Activated CD4-positive, CD25-positive, alpha-beta regulatory T cell (primary cell): ENCODE measurements at regions not wholly inside any gene's neighbourhood (a gene's known extent, or its start where the extent isn't known, plus 50 kb on each side); places are given as distances from the start of the nearest gene placed in this dataset.

Experiments
- DNase-seq, 4 experiments: peaks; one replicate each; lab custom pipeline; 2025; lab: John Stamatoyannopoulos, UW

DNA sequence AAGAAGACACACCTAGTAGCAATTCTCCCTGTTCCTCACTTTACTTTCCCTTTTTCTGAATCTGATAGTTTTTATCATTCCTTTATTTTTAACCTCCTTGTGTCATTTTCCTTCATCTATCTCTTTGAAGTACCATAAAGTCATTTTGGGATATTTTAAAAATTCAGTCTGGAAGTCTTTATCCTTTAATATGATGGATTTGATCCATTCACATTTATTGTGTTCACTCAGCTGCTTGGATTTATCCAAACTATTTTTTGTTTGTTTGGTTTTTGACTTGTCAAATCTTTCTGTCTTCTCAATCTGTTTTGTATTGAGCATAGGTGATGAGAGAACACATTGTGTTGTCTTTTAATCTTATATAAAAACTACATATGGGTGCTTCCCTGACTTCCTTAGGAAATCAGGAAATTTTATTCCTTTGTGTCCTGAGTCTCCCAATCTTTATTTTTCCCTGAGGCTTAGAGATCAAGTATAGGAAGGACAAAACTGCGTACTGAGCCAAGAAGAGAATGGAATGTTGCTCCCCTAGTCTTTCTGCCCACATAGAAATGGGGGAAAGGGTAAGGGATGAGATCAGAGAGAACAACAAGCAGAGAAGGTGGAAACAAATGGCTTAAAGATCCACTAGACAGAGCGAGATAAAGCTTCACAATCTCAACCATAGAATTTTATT, 132.7 kb upstream of the HABP2 start:
- DNase-seq = no peak

DNA sequence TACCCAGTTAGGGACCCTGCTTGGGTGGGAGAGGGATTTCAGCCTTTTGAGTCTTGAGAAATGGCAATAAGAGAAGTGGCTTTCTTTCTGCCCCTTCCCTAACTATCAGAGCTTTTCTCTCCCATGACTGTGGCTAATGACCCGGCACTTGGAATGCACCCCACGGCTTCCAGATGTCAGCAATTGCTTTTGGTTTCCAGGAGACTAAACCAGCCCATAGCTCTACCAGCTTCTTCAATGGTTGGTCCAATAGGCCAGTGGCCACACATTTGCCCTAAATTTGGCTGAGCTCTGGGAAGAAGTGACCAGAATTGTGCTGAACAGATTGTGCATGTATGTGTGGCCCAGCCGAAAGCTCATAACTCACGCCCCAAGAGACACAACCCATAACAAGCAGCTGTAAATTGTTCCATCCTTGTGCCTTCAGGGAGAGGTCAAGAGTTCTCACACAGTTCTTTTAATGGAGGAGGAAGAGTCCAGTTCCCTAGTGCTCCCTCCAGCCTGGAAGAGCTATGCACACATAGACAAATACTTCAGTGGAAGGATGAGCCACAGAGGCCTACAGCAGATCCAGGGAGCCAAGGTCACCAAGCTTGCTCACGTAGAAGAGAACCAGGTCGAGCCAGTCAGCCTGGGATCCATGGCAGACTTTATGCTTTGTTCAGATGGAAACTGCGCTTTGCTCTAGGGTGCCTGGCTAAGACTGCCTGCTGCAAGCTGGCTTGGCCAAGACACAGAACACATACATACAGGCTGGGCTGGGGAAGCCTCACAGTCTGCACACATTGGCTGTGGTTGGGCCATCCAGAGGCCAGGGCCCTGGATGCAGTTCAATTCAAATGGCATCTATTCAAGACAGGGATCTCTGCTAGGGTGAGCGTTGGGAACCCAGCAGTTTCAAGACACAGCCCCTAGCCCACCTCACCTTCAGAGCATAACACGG, 131.8 kb upstream of the HABP2 start:
- no peak for DNase-seq

DNA sequence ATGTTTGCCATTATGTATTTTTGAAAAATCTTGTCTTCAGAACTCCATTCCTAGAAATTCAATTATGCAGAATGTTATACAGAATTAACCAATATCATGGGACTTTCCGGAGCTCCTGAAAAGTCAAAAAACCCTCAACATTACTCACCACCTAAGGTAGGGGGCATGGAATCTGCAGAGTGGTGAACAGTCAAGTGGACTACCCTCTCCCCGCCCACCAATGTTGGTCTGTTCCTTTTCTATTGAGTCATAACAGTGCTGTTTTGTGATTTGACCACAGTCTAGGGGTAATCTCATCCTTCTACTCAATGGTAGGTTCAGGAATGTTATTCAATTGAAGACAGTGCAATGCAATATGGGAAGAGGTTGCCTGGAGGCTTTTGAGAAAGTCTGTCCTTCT, 130.5 kb upstream of the HABP2 start:
- DNase-seq = no peak

DNA sequence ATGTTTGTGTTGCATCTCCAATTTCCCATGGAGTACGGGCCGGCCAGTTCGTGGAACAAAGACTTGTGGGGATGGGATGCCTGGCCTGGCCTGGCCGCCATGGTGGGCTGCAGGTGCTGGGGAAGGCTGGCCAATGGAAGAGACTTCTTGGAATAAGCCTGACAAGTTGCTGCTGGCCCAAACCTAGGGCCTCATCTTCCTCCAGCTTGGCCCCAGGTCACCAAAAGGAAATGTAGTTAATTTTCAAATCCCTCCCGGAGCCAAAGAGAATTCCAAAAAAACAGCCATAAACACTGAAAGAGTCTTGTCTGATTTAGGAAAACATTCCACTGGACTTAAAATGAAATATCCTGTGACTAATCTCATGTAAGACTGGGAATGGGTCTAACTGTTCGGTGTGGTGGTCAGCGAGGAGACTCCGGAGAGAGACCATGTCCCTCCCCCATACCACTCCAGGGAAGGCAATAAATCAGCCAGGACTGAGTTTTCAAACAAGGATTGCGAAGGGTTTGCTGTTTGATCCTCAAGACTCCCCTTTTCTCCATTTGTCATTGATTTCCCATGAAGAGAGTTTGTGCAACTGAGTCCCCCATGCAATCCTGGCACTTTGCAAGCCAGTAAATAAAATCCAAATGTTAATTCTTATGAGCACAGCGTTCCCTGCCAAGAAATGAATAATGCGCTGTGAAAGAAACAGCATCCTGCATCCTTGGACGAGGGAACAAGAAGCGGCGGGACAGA, 128.7 kb upstream of the HABP2 start:
- no peak for DNase-seq

DNA sequence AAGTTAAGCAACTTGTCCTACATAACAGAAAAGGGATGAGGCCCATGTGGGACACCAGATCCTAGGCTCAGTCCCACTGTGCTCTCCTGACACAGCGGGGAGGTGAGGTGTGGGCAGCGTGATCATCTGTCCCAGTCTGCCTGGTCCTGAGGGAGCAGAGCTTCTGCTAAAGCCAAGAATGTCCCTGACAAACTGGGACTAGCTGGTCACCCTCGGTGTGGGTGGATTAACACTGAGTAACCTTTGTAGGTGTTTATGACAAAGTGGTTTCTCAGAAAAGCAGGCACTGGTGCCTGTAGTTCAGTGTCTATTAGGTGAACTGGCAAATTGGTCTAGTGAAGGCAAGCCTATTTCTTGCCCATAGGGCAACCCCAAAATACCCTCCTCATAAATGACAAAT, 127.8 kb upstream of the HABP2 start:
- no peak for DNase-seq

DNA sequence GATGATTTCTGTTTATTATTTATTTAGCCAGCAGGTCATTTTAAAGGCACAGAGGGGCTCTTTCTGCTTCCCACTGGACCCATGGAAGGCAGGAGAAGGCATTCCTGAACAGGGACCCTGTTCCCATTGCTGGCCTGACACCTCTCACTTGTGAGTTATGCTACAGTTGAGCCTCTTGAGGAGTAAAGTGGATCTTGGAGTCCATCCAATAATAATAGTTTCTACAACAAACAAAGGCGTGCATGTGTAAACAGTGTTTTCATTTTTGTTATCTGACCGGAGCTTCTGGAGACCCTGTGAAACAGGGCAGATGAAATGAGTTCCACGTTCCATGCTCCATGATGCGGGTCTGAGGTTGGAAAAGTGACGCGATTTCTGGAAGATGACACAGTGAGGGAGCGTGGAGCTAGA, 127.3 kb upstream of the HABP2 start:
- no peak for DNase-seq

DNA sequence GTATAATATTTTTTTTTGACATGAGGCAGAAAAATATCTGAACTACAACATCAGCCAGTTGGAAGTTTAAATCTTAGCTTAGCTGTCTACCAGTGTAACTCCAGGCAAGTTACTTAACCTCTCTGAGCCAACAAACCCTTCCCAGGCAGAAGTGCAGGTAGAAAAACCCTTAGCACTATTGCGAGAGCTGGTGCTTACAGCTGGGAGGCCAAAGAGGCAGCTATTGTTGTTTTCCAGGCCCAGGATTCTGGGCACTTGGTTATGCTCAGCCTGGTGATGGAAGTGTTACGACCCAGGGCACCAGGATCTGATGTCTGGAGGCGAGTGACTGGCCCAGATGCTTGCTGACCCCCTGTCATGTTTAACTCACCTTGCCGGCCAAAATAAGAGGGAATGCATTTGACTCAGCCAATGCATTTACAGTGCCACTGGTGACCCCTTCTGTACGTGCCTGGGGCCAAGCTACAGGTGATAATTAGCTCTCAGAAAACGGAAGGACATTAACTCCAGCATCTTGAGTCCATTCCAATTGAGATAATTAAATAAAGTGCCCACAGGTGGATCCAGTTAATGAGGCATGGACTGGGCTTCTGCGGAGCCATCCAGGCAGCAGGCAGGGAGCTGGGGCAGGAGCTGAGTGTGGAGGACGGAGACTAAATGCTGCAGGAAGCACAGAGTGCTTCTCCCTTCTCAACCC, 126.5 kb upstream of the HABP2 start:
- no peak for DNase-seq

DNA sequence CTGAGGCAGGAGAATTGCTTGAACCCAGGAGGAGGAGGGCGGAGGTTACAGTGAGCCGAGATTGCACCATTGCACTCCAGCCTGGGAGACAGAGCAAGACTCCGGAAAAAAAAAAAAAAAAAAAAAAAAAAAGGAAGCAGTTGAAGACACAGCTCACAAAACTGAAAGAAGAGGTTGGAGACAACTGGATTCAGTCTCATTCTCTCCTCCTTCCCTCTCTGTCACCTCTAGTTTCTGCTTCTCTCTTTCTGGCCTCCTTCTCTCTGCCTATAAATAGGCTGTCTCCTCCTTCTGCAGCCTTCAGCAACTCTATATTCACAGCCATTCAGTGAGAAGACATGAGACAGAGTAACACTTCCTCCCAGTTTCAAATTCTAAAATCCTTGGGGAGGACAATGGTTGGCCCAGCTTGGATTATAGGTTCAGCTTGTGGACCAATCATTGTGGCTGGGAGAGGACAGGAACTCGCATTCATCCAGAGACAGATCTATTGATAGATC, 125.6 kb upstream of the HABP2 start:
- DNase-seq = no peak

DNA sequence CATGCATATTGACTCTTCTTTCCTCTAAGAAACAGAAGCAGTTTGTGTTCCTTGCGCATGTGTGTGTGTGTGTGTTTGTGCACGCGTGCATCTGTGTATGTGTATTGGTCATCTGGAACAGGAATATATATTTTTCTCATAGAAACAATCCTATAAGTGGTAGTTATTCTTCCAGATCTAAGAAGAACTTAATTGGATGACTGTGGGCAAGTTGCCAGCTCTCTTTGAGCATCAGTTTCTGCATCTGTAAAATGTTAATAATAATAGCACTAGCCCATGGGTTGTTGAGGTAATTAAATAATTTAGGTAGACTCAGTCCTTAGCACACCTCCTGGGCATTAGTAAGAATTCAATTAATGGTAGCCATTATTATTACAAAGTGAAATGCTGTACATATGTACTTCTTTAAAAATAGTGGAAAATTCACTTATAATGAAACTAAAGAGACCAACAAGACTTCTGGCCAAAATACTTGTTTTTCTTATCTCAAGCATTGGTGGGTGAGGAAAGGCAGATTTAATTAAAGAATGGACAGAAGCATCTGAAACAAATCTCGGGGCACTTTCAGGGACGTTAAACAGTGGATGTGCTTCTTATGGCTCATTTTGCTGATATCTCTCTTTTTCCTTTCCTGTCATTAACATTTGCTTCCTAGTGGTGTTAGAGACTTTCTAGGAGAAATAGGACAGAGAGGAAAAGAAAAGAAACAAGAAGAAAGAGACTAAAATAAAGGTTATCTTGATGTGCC, 124.9 kb upstream of the HABP2 start:
- no peak for DNase-seq

DNA sequence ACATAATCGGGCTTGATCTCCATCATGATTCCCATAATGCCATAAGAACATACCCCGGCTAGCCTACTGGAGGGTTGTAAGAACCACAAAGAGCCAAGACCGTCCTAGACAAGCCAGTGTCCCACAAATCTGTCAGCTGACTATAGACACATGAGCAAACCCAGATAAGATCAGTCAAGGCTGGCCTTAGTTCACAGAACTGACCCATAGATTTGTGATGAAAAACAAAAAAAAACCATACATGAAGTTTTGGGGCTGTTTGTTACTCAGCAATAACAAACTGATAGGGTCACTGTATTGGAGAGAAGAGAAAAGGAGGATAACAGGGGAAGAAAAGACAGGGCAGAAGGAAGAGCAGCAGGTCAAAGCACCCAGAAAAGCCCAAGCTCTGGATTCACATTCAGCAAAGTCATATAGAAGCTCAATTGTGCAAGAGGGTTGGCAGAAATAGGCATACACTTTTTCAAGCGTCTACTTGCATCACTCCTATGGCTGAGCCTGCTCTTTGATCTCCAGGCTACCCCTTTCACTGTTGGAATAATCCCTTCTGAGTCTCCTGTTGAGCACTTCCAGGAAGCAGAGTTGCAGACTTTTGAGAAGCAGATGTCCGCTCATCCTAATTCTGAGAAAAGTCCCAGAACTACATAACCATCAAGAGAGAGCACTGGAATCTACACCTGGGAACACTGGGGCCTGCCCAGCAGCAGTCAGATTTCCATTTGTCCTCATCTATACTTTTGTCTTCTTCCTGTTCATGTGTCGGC, 122.0 kb upstream of the HABP2 start:
- DNase-seq = no peak

DNA sequence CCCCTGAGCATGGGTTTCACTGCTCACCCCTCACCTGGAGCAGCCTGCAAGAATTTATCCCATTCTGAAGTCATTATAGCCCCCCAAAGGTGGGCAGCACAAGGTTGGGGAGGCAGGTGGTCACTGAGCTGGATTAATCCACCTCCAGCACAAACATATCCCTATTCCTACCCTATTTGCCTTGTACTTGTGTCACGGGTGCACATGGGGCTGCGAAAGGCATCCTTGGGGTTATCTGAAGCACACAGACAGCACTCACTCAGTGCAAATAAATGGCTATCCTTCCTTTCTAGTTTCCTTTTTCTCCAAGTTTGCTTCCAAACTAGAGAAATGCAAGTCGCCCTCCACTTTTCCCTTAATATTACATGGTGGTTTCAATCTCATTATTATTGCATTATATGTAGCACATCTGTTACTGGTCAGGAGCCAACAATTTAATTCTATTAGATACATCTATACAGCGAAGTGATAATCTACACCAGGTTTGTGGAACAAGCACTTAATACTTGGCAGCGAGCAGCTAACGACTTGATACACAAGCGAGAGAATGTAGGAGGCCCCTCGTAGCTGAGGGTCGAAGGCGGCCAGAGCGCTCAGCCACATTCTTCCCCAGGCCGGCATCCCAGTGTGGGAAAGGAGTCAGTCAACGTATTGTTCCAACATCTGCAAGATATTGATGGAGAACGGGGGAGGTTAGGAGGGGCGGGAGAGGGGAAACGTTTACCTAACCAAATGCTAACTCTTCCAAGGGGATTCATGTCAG, 121.3 kb upstream of the HABP2 start:
- DNase-seq = no peak

DNA sequence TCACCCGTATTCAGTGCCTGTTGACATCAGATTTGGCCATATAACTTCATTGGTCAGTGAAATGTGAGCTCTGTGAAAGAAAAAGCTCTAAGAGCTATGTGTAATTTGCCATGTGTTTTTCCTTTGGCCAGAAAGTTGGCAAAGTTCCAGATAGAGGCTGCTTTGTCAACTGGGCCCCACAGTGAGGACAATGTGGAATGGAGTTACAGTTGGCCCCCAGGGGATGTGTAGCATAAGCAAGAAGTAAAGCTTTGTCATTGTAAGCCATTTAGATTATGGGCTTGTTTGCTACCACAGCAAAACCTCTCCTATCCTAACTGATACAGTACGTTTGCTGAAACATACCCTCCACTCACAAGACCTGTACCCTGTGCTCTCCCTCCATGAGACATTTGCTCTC, 119.1 kb upstream of the HABP2 start:
- DNase-seq = no peak

DNA sequence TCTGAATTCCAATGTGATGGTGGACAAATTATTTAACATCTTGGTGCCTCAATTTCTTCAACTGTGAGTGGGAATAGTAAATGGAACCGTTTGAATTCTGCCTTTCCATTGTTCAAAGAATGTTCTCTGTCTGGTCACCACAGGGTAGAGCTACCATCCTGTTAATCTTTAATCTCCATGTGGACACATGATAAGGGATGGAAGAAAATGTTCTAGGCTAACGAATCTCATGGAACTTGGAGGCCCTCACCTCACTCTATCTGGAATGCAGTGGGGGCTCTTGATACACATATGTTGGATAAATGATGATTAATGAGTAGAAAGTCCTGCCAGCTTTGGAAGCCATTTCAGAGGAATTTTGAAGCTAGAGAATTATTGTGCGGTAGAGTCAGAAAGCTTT, 118.5 kb upstream of the HABP2 start:
- DNase-seq = no peak

DNA sequence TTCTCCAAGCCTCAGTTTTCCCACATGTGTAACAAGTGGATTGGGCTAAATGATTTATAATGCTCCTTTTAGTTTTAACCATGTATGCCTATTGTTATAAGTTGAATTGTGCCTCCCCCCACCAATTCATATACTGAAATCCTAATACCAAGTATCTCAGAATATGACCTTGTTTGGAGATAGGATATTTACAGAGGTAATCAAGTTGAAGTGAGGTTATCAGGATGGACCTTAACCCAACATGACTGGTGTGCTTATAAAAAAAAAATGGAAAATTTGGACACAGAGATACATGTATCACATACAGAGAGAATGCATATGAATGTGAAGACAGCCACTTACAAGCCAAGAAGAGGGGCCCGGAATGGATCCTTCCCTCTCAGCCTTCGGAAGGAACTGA, 117.9 kb upstream of the HABP2 start:
- no peak for DNase-seq

DNA sequence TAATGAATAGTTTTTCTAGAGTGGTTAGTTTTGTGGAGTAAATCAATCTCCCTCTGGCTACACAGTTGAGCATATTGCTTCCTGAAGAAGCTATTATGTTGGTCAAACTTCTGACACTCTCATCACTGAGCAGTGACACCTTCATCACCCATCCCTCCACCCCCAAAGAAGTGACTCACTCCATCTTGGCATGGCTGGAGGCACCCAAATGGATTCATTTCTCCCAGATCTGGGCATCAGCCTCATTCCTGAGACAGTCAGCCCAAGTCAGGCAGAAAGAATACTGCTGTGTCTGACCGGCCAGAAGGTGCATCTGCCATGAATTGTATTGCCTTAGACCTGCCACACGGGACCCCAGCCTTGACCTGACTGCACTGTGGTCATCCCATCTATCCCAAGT, 117.0 kb upstream of the HABP2 start:
- no peak for DNase-seq

DNA sequence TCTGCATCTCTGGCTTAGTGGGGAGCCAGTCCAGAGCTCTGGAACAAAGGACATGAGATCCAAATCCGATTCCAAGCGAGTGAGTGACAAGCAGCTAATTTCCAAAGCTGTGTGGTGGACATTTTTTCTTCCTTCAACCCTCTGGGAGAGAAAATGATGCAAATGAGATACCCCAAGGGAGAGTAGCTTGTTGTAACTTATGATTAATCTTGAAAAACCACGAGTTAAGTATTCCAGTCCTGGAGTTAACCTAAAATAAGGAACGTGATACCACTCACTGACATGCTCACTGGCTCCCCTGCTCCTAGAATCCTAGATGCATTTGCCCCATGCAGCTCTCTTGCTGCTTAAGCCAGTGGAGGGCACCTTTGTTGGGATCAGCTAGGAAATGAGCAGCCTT, 116.0 kb upstream of the HABP2 start:
- no peak for DNase-seq

DNA sequence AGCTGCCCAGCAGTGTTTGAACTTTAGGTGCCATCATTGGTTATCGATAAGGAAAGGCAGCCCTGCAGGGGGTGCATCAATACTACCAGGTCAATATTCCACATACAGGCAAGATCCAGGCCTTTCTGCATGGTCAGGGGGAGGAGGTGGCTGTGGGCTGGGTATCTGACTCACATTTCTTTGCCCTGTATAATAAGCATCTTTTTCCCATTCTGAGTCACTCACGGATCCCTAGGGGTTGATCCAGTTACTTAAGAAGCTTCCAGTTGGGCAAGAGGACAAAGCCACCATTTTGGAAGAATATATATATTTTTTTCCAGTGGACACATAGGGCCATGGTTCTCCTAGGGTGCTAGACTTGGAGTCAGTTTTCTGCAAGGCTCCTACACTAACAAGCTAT, 114.2 kb upstream of the HABP2 start:
- no peak for DNase-seq

DNA sequence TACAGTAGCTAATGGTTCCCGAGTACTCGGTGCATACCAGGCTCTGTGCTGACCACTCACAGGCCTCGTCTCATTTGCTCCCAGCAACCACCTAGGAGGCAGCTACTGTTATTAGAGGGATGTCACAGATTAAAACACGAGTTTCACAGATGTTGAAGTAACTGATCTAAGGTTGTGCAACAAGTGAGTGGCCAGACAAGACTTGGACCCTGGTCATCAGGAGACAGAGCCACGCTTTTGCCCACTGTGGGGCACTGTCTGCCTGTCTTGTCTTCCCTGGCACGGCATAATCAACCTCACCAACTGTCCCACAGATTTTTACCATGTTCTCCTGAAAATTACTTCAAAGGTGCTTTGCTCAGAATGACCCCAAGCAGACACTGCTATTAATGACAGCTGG, 111.6 kb upstream of the HABP2 start:
- DNase-seq = no peak

DNA sequence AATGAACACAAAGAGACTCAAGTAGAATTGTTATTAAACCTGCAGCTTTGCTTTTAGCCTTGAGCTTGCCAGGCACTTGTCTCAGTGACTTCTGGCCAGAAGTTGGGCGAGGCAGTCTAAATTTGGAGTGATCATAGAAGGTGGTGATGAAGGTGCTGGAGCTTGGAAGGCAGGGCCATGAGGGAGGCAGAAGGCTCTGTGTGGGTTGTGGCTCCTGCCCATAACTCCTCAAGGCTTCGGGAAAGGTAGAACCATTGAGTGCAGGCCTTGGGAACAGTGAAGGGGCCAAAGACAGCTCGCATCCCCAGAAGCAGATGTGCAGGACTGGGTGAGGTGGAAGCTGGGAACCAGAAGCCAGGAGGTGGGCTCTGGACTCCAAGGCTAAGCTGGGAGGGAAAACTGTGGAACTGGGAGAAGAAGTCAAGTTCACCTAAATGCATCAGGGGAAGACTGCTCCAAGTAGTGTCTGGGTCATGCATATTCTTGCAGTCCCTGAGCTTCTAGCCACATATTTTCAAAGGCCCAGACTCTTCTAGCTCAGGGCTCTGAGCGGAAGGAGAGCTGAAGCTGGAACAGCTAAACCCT, 111.1 kb upstream of the HABP2 start:
- no peak for DNase-seq
